ENCODE measurements at regions not wholly inside any gene's neighbourhood (a gene's known extent, or its start where the extent isn't known, plus 50 kb on each side); places are given as distances from the start of the nearest gene placed in this dataset.

DNA sequence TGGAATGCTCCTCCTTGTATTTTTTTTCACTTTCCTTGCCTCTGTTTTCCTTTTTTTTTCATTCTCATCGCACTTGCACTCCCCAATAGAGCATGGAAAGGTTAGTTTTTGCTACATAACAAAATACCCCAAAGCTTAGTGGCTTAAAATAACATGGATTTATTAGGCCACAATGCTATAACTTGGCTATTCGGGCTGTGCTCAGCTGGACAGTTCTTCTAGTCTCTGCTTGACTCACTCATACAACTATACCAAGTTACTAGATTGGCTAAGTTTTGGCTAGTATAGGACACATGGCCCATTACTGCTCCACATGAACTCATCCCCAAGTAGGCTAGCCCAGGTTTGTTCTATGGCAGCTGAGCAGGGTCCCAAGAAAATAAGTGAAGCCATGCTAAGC is 94.5 kb upstream of the ANKEF1 start:
- TF ChIP-seq POLR2A (IDR thresholded peaks at IDR 0.05; ENCODE audit: low read depth, low read length) (no peak), EZH2 (IDR thresholded peaks at IDR 0.05; ENCODE audit: borderline replicate concordance, low read depth, low read length, severe bottlenecking) (no peak), JUN (IDR thresholded peaks at IDR 0.05; ENCODE audit: borderline replicate concordance, insufficient read depth, insufficient read length, low read depth) (no peak), POLR2AphosphoS5 (IDR thresholded peaks at IDR 0.05; ENCODE audit: insufficient read depth, low read depth, low read length) (no peak)
- TF ChIP-seq, protein P1, sequence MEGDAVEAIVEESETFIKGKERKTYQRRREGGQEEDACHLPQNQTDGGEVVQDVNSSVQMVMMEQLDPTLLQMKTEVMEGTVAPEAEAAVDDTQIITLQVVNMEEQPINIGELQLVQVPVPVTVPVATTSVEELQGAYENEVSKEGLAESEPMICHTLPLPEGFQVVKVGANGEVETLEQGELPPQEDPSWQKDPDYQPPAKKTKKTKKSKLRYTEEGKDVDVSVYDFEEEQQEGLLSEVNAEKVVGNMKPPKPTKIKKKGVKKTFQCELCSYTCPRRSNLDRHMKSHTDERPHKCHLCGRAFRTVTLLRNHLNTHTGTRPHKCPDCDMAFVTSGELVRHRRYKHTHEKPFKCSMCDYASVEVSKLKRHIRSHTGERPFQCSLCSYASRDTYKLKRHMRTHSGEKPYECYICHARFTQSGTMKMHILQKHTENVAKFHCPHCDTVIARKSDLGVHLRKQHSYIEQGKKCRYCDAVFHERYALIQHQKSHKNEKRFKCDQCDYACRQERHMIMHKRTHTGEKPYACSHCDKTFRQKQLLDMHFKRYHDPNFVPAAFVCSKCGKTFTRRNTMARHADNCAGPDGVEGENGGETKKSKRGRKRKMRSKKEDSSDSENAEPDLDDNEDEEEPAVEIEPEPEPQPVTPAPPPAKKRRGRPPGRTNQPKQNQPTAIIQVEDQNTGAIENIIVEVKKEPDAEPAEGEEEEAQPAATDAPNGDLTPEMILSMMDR (IDR thresholded peaks at IDR 0.05; ENCODE audit: extremely low read depth in 1 of 2, insufficient read depth in 1 of 2, low read depth in 1 of 2, low read length in 2 of 2), result no peak

All from endothelial cell of umbilical vein (primary cell).